ENCODE measurements at regions not wholly inside any gene's neighbourhood (a gene's known extent, or its start where the extent isn't known, plus 50 kb on each side); places are given as distances from the start of the nearest gene placed in this dataset.

DNA sequence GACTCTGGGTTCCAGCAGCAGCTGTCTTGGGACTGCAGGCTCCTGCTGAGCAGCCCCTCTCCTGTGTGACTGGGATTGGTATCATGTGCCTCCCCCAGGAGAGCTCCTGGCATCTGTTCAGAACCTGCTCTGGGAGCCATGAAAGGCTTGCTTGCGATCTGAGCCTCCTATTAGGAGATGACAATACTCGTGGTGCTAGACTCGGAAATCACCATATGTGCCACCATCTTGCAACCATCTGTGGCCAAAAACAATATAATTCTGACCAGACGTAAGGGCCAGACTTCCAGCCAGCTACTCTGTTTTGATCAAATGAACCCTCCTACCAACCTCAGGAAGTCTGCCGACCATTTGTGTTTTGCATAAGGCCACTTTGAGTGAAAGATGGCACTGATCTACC lies 484.7 kb downstream of the IRS2 start:
- H3K27ac ChIP-seq: no peak overlapping the region
- H3K9me3 ChIP-seq (ENCODE audit: low read depth, low read length): no peaks in the 10 kb centered on the region
- DNase-seq (ENCODE audit: low read depth, low spot score): no peak
- no peak overlapping the region for H3K4me3 ChIP-seq
- H3K36me3 ChIP-seq (ENCODE audit: insufficient read depth, low read length): no peaks in the 10 kb centered on the region
- no peak for TF ChIP-seq EZH2 (IDR thresholded peaks at IDR 0.05)
- no peak for TF ChIP-seq FOXP2 (optimal IDR thresholded peaks at IDR 0.05; ENCODE audit: control extremely low read depth, extremely low read length, insufficient read depth)
- no peak for TF ChIP-seq POLR2AphosphoS5 (IDR thresholded peaks at IDR 0.05; ENCODE audit: borderline replicate concordance, low read depth, low read length)
- H3K9ac ChIP-seq (ENCODE audit: insufficient read length): no peak overlapping the region

DNA sequence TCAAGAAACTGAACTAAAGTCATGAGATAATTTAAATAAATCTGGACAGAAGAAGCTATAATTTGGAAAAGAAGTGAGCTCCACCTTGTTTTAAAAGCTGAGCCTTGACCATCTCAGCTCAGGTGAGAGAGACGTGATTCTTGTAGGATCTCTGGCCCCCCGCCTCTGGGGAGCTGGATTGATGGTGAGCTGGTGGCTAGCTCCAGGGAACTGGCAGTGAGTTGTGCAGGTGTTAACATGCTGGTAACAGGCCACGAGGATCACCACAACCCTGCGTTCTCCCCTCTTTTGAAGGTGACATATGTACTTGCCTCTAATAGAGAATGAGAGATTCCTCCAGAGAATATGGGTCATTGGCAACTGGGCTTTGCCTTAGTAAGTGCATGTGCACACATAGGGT lies 485.1 kb downstream of the IRS2 start:
- Histone ChIP-seq H3K9me3 (ENCODE audit: low read depth, low read length) (no peaks in the 10 kb centered on the region), H3K36me3 (ENCODE audit: insufficient read depth, low read length) (no peaks in the 10 kb centered on the region), H3K27ac (no peak overlapping the region), H3K9ac (ENCODE audit: insufficient read length) (no peak overlapping the region), H3K4me3 (no peak overlapping the region)
- TF ChIP-seq POLR2AphosphoS5 (IDR thresholded peaks at IDR 0.05; ENCODE audit: borderline replicate concordance, low read depth, low read length) (no peak), FOXP2 (optimal IDR thresholded peaks at IDR 0.05; ENCODE audit: control extremely low read depth, extremely low read length, insufficient read depth) (no peak)
- DNase-seq (ENCODE audit: low read depth, low spot score): no peak

DNA sequence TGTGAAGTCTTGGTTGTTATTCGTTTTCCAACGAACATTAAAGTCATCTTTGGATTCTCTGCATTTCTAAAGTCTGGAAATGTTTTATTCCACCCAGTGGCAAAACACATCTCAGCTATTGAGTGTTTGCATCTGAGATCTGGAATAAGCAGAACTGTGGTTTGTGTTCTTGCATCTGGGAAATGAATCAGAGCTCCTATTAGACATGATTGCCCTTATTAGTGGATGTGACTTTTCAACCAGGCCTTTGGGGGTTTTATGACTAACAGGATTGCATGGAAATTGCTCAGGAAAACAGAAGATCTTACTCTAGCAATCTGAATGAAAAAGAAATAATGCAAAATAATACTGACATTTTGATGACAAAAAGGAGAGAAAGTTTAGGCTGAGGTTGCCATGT lies 488.8 kb downstream of the IRS2 start:
- no peak overlapping the region for H3K9ac ChIP-seq (ENCODE audit: insufficient read length)
- TF ChIP-seq POLR2AphosphoS5 (IDR thresholded peaks at IDR 0.05; ENCODE audit: borderline replicate concordance, low read depth, low read length) (no peak), FOXP2 (optimal IDR thresholded peaks at IDR 0.05; ENCODE audit: control extremely low read depth, extremely low read length, insufficient read depth) (no peak), EZH2 (IDR thresholded peaks at IDR 0.05) (no peak)
- no peak overlapping the region for H3K4me3 ChIP-seq
- DNase-seq (ENCODE audit: low read depth, low spot score): no peak
- H3K9me3 ChIP-seq (ENCODE audit: low read depth, low read length): no peaks in the 10 kb centered on the region
- H3K36me3 ChIP-seq (ENCODE audit: insufficient read depth, low read length): no peaks in the 10 kb centered on the region
- H3K27ac ChIP-seq: no peak overlapping the region

DNA sequence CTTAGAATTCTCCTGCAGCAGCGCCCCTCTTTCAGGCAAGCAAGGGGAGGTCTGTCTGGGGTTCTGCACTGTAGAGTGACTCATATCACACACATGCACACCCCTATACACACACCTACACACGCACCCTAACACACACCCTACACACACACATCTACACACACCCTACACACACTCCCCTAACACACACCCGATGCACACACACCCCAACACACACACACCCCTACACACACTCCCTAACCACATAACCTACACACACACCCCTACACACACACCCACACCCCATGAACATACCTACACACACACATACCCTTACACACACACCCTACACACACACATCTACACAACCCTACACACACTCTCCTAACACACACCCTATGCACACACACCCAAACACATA lies 493.2 kb downstream of the IRS2 start:
- H3K9ac ChIP-seq (ENCODE audit: insufficient read length): no peak overlapping the region
- TF ChIP-seq EZH2 (IDR thresholded peaks at IDR 0.05) (no peak), POLR2AphosphoS5 (IDR thresholded peaks at IDR 0.05; ENCODE audit: borderline replicate concordance, low read depth, low read length) (no peak), FOXP2 (optimal IDR thresholded peaks at IDR 0.05; ENCODE audit: control extremely low read depth, extremely low read length, insufficient read depth) (no peak)
- H3K9me3 ChIP-seq (ENCODE audit: low read depth, low read length): no peaks in the 10 kb centered on the region
- H3K36me3 ChIP-seq (ENCODE audit: insufficient read depth, low read length): no peaks in the 10 kb centered on the region
- no peak for DNase-seq (ENCODE audit: low read depth, low spot score)
- no peak overlapping the region for H3K4me3 ChIP-seq
- H3K27ac ChIP-seq: no peak overlapping the region

DNA sequence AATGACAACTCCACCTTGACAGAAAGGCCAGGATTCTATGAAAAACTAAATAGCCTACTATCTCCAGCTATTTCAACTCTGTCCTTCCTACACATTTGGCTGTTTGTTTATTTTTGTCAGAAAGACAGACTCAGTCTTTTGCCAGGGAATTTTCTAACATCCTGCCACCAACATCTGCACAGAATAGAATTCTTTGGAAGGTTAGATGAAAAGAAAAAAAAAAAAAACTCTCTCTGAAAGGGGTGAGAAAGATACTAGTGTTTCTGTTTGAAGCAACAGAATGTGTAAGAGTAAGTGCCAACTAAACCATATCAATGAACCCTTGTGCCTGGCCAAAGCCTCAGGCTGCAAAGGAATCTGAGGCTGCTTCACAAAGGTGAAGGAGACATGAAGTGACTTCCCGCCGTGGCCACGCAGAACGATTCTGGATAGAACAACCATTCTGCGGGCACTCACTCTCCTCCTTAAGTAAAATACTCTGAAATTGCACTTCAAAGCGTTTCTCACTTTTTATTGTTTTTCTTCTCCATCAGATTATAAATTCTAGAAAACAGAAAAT lies 498.2 kb downstream of the IRS2 start:
- TF ChIP-seq FOXP2 (optimal IDR thresholded peaks at IDR 0.05; ENCODE audit: control extremely low read depth, extremely low read length, insufficient read depth) (no peak), POLR2AphosphoS5 (IDR thresholded peaks at IDR 0.05; ENCODE audit: borderline replicate concordance, low read depth, low read length) (no peak), EZH2 (IDR thresholded peaks at IDR 0.05) (no peak)
- DNase-seq (ENCODE audit: low read depth, low spot score): no peak
- Histone ChIP-seq H3K9me3 (ENCODE audit: low read depth, low read length) (no peaks in the 10 kb centered on the region), H3K4me3 (no peak overlapping the region), H3K27ac (no peak overlapping the region), H3K9ac (ENCODE audit: insufficient read length) (no peak overlapping the region), H3K36me3 (ENCODE audit: insufficient read depth, low read length) (no peaks in the 10 kb centered on the region)

DNA sequence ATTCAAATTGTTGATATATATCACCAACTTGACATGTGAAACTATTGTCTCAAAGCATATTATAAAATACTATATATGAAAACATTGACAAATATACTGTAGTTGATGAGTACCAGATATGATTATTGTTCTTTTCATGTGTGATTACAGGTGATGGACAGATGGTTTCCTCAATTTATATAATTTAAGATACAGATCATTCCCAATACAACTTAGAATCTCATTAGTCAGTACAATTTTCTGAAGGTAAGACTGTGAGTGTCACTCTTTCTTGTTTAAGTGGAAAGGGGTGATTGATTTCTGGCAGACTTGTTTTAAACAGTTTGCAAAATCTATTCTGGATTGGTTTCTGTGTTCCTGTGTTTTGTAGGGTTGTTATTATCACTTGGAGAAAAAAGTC lies 498.8 kb downstream of the IRS2 start:
- H3K9ac ChIP-seq (ENCODE audit: insufficient read length): no peak overlapping the region
- no peak for TF ChIP-seq POLR2AphosphoS5 (IDR thresholded peaks at IDR 0.05; ENCODE audit: borderline replicate concordance, low read depth, low read length)
- TF ChIP-seq EZH2 (IDR thresholded peaks at IDR 0.05): no peak
- TF ChIP-seq FOXP2 (optimal IDR thresholded peaks at IDR 0.05; ENCODE audit: control extremely low read depth, extremely low read length, insufficient read depth): no peak

DNA sequence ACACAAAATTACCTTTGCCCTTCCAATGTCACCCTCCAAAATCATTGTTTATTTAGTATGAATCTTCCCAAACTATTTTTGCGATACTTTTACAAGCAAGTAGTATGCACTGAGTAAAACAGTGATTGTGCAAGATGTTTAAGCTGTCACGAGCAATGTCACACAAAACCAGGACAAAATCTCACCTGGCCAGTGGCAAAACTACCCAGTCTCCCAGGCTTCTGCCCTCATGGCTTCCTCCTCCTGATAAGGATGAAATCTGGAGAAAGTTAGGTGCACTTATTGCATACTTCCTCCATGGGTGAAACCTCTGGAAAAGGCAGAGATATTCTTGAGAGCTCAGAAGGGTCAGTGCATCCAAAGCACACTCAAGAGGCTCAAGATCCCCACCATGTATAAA lies 500.8 kb downstream of the IRS2 start:
- Histone ChIP-seq H3K9ac (ENCODE audit: insufficient read length) (no peak overlapping the region), H3K4me3 (no peak overlapping the region), H3K36me3 (ENCODE audit: insufficient read depth, low read length) (no peaks in the 10 kb centered on the region), H3K27ac (no peak overlapping the region), H3K9me3 (ENCODE audit: low read depth, low read length) (no peaks in the 10 kb centered on the region)
- DNase-seq (ENCODE audit: low read depth, low spot score): no peak
- TF ChIP-seq EZH2 (IDR thresholded peaks at IDR 0.05) (no peak), POLR2AphosphoS5 (IDR thresholded peaks at IDR 0.05; ENCODE audit: borderline replicate concordance, low read depth, low read length) (no peak), FOXP2 (optimal IDR thresholded peaks at IDR 0.05; ENCODE audit: control extremely low read depth, extremely low read length, insufficient read depth) (no peak)

More for the DNA sequence above, 498.8 kb downstream of the IRS2 start:
- DNase-seq (ENCODE audit: low read depth, low spot score): no peak
- Histone ChIP-seq H3K4me3 (no peak overlapping the region), H3K36me3 (ENCODE audit: insufficient read depth, low read length) (no peaks in the 10 kb centered on the region), H3K9me3 (ENCODE audit: low read depth, low read length) (no peaks in the 10 kb centered on the region), H3K27ac (no peak overlapping the region)

DNA sequence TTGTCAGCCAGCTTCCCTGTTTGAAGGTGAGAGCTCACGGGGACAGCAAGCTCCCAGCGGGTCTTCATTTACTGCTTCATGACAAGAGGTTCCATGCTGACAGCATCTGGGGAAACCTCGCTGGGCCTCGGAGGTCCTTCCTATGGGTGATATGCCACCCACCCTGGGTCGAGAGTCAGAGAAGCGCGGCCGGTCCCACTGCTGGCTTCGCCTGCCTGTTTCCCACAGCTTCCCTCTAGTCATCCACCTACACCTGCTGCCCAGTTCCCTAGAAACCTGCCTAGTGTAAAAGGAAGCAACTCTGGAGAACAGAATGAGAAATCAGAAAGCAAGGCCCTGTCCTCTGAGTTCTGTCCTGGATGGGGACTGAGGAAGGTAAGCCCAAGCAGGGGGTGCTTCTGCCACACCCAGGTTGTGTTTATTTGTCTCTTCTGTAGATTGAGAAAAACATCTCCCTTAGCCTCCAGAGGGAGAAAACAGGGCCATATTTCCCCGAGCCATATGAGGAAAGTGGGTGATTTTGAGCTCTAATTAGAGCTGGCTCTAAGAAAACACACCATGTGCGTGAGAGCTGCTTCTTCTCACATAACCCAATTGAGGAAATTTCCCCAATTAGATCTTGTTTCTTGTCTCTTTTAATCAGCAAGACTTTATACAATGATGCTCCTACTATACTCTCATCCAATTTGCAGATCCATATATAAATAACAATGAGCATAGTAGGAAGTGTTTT lies 504.3 kb downstream of the IRS2 start:
- no peaks in the 10 kb centered on the region for H3K36me3 ChIP-seq (ENCODE audit: insufficient read depth, low read length)
- no peak overlapping the region for H3K4me3 ChIP-seq
- no peak for DNase-seq (ENCODE audit: low read depth, low spot score)
- TF ChIP-seq FOXP2 (optimal IDR thresholded peaks at IDR 0.05; ENCODE audit: control extremely low read depth, extremely low read length, insufficient read depth) (no peak), POLR2AphosphoS5 (IDR thresholded peaks at IDR 0.05; ENCODE audit: borderline replicate concordance, low read depth, low read length) (no peak), EZH2 (IDR thresholded peaks at IDR 0.05) (no peak)
- no peak overlapping the region for H3K9ac ChIP-seq (ENCODE audit: insufficient read length)
- H3K9me3 ChIP-seq (ENCODE audit: low read depth, low read length): no peaks in the 10 kb centered on the region
- H3K27ac ChIP-seq: no peak overlapping the region

All from SK-N-MC (cell line).